ENCODE measurements at regions not wholly inside any gene's neighbourhood (a gene's known extent, or its start where the extent isn't known, plus 50 kb on each side); places are given as distances from the start of the nearest gene placed in this dataset.
A peak's percentile ranks its signal among the peaks of the same experiment; 100 is the strongest.

DNA sequence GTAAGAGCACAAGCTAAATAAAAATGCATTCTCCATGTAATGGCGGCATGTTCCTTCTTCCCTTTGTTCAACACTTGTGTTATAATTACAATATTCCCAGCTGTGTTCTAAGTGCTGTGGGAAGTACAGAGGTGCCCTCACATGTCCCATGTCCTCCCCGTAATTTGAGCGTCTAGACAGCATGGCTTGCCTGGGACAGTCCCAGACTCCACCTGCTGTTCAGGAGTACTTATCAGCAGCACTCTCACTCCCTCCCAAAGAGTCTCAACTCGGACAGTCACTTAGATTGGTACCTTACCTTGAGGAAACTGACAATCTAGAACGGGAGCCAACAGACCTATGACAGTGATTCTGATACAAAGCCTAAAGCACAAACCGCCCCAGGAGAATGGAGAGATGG is 370.5 kb downstream of the EIPR1 start:
- H3K4me1 ChIP-seq (ENCODE audit: control insufficient read depth in 1 of 2, insufficient read depth in 2 of 2, low read depth in 1 of 2, low read length in 1 of 2), result peaks cover 0 to 33% of the 10 kb centered on the region in 2 experiments; a peak in 2 of 4 replicates
- H3K4me2 ChIP-seq, result no peak overlapping the region
- no peaks in the 10 kb centered on the region for H3K9me2 ChIP-seq
- no peak overlapping the region for H3K4me3 ChIP-seq (ENCODE audit: low read depth in 2 of 2, low read length in 1 of 2)
- no peaks in the 10 kb centered on the region for H4K20me1 ChIP-seq (ENCODE audit: insufficient read depth)
- POLR2A ChIA-PET, result no interaction called here
- CTCF ChIA-PET, result no interaction called here
- H3K9ac ChIP-seq, result no peak overlapping the region
- TF ChIP-seq EP300 (IDR thresholded peaks at IDR 0.05; ENCODE audit: borderline replicate concordance in 1 of 2, low read depth in 1 of 2, low read length in 1 of 2), result no peak
- TF ChIP-seq SMC3 (IDR thresholded peaks at IDR 0.05; ENCODE audit: low read depth, low read length), result no peak
- TF ChIP-seq, protein P1, sequence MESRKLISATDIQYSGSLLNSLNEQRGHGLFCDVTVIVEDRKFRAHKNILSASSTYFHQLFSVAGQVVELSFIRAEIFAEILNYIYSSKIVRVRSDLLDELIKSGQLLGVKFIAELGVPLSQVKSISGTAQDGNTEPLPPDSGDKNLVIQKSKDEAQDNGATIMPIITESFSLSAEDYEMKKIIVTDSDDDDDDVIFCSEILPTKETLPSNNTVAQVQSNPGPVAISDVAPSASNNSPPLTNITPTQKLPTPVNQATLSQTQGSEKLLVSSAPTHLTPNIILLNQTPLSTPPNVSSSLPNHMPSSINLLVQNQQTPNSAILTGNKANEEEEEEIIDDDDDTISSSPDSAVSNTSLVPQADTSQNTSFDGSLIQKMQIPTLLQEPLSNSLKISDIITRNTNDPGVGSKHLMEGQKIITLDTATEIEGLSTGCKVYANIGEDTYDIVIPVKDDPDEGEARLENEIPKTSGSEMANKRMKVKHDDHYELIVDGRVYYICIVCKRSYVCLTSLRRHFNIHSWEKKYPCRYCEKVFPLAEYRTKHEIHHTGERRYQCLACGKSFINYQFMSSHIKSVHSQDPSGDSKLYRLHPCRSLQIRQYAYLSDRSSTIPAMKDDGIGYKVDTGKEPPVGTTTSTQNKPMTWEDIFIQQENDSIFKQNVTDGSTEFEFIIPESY (IDR thresholded peaks at IDR 0.05; ENCODE audit: borderline replicate concordance, low read depth), result no peak
- TF ChIP-seq, protein P2, sequence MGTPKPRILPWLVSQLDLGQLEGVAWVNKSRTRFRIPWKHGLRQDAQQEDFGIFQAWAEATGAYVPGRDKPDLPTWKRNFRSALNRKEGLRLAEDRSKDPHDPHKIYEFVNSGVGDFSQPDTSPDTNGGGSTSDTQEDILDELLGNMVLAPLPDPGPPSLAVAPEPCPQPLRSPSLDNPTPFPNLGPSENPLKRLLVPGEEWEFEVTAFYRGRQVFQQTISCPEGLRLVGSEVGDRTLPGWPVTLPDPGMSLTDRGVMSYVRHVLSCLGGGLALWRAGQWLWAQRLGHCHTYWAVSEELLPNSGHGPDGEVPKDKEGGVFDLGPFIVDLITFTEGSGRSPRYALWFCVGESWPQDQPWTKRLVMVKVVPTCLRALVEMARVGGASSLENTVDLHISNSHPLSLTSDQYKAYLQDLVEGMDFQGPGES (IDR thresholded peaks at IDR 0.05; ENCODE audit: low read depth, low read length), result no peak
- TF ChIP-seq POLR2AphosphoS5 (IDR thresholded peaks at IDR 0.05; ENCODE audit: low read depth, low read length), result no peak
- no peak for TF ChIP-seq NRF1 (IDR thresholded peaks at IDR 0.05; ENCODE audit: low read depth, low read length)
- TF ChIP-seq, protein P3, sequence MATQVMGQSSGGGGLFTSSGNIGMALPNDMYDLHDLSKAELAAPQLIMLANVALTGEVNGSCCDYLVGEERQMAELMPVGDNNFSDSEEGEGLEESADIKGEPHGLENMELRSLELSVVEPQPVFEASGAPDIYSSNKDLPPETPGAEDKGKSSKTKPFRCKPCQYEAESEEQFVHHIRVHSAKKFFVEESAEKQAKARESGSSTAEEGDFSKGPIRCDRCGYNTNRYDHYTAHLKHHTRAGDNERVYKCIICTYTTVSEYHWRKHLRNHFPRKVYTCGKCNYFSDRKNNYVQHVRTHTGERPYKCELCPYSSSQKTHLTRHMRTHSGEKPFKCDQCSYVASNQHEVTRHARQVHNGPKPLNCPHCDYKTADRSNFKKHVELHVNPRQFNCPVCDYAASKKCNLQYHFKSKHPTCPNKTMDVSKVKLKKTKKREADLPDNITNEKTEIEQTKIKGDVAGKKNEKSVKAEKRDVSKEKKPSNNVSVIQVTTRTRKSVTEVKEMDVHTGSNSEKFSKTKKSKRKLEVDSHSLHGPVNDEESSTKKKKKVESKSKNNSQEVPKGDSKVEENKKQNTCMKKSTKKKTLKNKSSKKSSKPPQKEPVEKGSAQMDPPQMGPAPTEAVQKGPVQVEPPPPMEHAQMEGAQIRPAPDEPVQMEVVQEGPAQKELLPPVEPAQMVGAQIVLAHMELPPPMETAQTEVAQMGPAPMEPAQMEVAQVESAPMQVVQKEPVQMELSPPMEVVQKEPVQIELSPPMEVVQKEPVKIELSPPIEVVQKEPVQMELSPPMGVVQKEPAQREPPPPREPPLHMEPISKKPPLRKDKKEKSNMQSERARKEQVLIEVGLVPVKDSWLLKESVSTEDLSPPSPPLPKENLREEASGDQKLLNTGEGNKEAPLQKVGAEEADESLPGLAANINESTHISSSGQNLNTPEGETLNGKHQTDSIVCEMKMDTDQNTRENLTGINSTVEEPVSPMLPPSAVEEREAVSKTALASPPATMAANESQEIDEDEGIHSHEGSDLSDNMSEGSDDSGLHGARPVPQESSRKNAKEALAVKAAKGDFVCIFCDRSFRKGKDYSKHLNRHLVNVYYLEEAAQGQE (IDR thresholded peaks at IDR 0.05; ENCODE audit: low read depth, low read length), result no peak
- TF ChIP-seq, protein P4, sequence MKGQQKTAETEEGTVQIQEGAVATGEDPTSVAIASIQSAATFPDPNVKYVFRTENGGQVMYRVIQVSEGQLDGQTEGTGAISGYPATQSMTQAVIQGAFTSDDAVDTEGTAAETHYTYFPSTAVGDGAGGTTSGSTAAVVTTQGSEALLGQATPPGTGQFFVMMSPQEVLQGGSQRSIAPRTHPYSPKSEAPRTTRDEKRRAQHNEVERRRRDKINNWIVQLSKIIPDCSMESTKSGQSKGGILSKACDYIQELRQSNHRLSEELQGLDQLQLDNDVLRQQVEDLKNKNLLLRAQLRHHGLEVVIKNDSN (IDR thresholded peaks at IDR 0.05; ENCODE audit: borderline replicate concordance, low read depth), result no peak
- no peak for TF ChIP-seq TEAD4 (IDR thresholded peaks at IDR 0.05; ENCODE audit: borderline replicate concordance, insufficient read depth)
- no peak for TF ChIP-seq YY1 (IDR thresholded peaks at IDR 0.05; ENCODE audit: low read depth)
- TF ChIP-seq EZH2phosphoT487 (IDR thresholded peaks at IDR 0.05; ENCODE audit: borderline replicate concordance, low read depth), result no peak
- TF ChIP-seq RXRA (IDR thresholded peaks at IDR 0.05; ENCODE audit: borderline replicate concordance, low read depth), result no peak
- TF ChIP-seq FOXJ3 (CRISPR knock-in tag; IDR thresholded peaks at IDR 0.05), result no peak
- no peak for TF ChIP-seq FOXM1 (IDR thresholded peaks at IDR 0.05; ENCODE audit: low read depth)
- no peak for TF ChIP-seq SIN3A (IDR thresholded peaks at IDR 0.05; ENCODE audit: borderline replicate concordance, low read depth, low read length)
- TF ChIP-seq, protein P5, sequence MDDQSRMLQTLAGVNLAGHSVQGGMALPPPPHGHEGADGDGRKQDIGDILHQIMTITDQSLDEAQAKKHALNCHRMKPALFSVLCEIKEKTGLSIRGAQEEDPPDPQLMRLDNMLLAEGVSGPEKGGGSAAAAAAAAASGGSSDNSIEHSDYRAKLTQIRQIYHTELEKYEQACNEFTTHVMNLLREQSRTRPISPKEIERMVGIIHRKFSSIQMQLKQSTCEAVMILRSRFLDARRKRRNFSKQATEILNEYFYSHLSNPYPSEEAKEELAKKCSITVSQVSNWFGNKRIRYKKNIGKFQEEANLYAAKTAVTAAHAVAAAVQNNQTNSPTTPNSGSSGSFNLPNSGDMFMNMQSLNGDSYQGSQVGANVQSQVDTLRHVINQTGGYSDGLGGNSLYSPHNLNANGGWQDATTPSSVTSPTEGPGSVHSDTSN (IDR thresholded peaks at IDR 0.05), result no peak
- no peak for TF ChIP-seq RAD21 (IDR thresholded peaks at IDR 0.05; ENCODE audit: low read length)
- TF ChIP-seq GATA2 (CRISPR knock-in tag; IDR thresholded peaks at IDR 0.05), result no peak
- H3K27ac ChIP-seq (ENCODE audit: low read depth in 2 of 2, low read length in 1 of 2), result peak overlapping the region in 1 of 2 experiments; percentile 85; a peak in 1 of 4 replicates
- no peaks in the 10 kb centered on the region for H3K9me3 ChIP-seq
- H3F3A ChIP-seq (replicated peaks; ENCODE audit: insufficient read depth), result no peaks in the 10 kb centered on the region
- no peaks in the 10 kb centered on the region for H3K27me3 ChIP-seq (ENCODE audit: insufficient read depth)
- DNase-seq, result no peak
- H3K79me2 ChIP-seq (ENCODE audit: insufficient read depth), result no peaks in the 10 kb centered on the region
- 15% methylated on average over 6 of the region's 6 CpGs for WGBS (ENCODE audit: low lambda C conversion rate)
- no peaks in the 10 kb centered on the region for H3K36me3 ChIP-seq (replicated peaks in 1 of 2; ENCODE audit: control insufficient read depth in 1 of 2, insufficient read depth in 2 of 2, low read length in 1 of 2)
- H2AFZ ChIP-seq (ENCODE audit: low read depth), result no peak overlapping the region
